Parathyroid adenoma (tissue), 2 donors: ENCODE measurements at regions not wholly inside any gene's neighbourhood (a gene's known extent, or its start where the extent isn't known, plus 50 kb on each side); places are given as distances from the start of the nearest gene placed in this dataset.
"Not testable (repeated sequence)": the region's sequence is repeated elsewhere in the genome, so short reads cannot be mapped to it uniquely, and the experiment has no call there.

Experiments
- H2AFZ ChIP-seq: fragments of 300-600 bp; sonication (generic); one replicate; pipeline ENCODE4 v1.7.0; 2017; ENCODE audit warnings: antibody characterized with exemption, mild to moderate bottlenecking
- H3K27ac ChIP-seq: fragments of 300-600 bp; sonication (generic); one replicate; pipeline ENCODE4 v1.7.0; 2017
- H3K27me3 ChIP-seq: fragments of 300-600 bp; sonication (generic); one replicate; pipeline ENCODE4 v1.7.0; 2017; ENCODE audit warnings: low read length; ENCODE audit not compliant: control insufficient read depth, insufficient read depth
- H3K36me3 ChIP-seq: fragments of 300-600 bp; sonication (generic); one replicate; pipeline ENCODE4 v1.7.0; 2017; ENCODE audit warnings: low read length; ENCODE audit not compliant: control insufficient read depth, insufficient read depth
- H3K4me1 ChIP-seq: fragments of 300-600 bp; sonication (generic); one replicate; pipeline ENCODE4 v1.7.0; 2017; ENCODE audit warnings: control low read depth
- H3K4me2 ChIP-seq: fragments of 300-600 bp; sonication (generic); one replicate; pipeline ENCODE4 v1.7.0; 2017; ENCODE audit warnings: low read length
- H3K4me3 ChIP-seq: fragments of 300-600 bp; sonication (generic); one replicate; pipeline ENCODE4 v1.7.0; 2017; ENCODE audit warnings: low read depth, low read length
- H3K79me2 ChIP-seq: fragments of 300-600 bp; sonication (generic); one replicate; pipeline ENCODE4 v1.7.0; 2017; ENCODE audit warnings: control low read depth
- H3K9ac ChIP-seq: fragments of 300-600 bp; sonication (generic); one replicate; pipeline ENCODE4 v1.7.0; 2017; ENCODE audit warnings: mild to moderate bottlenecking
- H3K9me3 ChIP-seq: fragments of 300-600 bp; sonication (generic); one replicate; pipeline ENCODE4 v1.7.0; 2017; ENCODE audit warnings: low read length; ENCODE audit not compliant: control insufficient read depth
- CTCF ChIP-seq: fragments of 300-600 bp; sonication (generic); IDR thresholded peaks from one replicate; pipeline ENCODE4 v1.7.0; 2017; ENCODE audit warnings: antibody characterized with exemption, mild to moderate bottlenecking
- donor health status: primary hyperparathyroidism.

- H3K27me3 ChIP-seq, result no peaks in the 10 kb centered on the region
- no peaks in the 10 kb centered on the region for H3K9me3 ChIP-seq
- H3K36me3 ChIP-seq, result no peaks in the 10 kb centered on the region
- no peaks in the 10 kb centered on the region for H3K79me2 ChIP-seq
- no peak overlapping the region for H3K9ac ChIP-seq
- no peaks in the 10 kb centered on the region for H3K4me1 ChIP-seq
- H3K27ac ChIP-seq, result no peak overlapping the region
- H3K4me2 ChIP-seq, result no peak overlapping the region
- H3K4me3 ChIP-seq, result no peak overlapping the region
- no peak overlapping the region for H2AFZ ChIP-seq
- no peak for TF ChIP-seq CTCF
Measured at GRCh38 chr10:3954615-3955014, 169.6 kb upstream of the KLF6 start.

- H2AFZ ChIP-seq, H3K4me3 ChIP-seq, H3K27me3 ChIP-seq, H3K4me2 ChIP-seq, H3K36me3 ChIP-seq, H3K27ac ChIP-seq, H3K79me2 ChIP-seq, H3K4me1 ChIP-seq, H3K9me3 ChIP-seq, H3K9ac ChIP-seq: not testable (repeated sequence)
Measured at GRCh38 chr10:3954007-3954406, 169.0 kb upstream of the KLF6 start.

GRCh38 chr10:3951993-3952392 is 167.0 kb upstream of the KLF6 start:
- no peak for TF ChIP-seq CTCF
- no peaks in the 10 kb centered on the region for H3K9me3 ChIP-seq
- H3K4me3 ChIP-seq, result no peak overlapping the region
- H3K36me3 ChIP-seq, result no peaks in the 10 kb centered on the region
- no peak overlapping the region for H2AFZ ChIP-seq
- H3K27ac ChIP-seq, result no peak overlapping the region
- H3K4me2 ChIP-seq, result no peak overlapping the region
- no peaks in the 10 kb centered on the region for H3K79me2 ChIP-seq
- no peak overlapping the region for H3K9ac ChIP-seq
- no peaks in the 10 kb centered on the region for H3K27me3 ChIP-seq
- no peaks in the 10 kb centered on the region for H3K4me1 ChIP-seq

- Histone ChIP-seq H3K4me3 (no peak overlapping the region), H3K27ac (no peak overlapping the region), H3K4me2 (no peak overlapping the region), H3K27me3 (no peaks in the 10 kb centered on the region), H3K79me2 (no peaks in the 10 kb centered on the region), H3K36me3 (no peaks in the 10 kb centered on the region), H3K9me3 (no peaks in the 10 kb centered on the region), H3K4me1 (no peaks in the 10 kb centered on the region), H2AFZ (no peak overlapping the region), H3K9ac (no peak overlapping the region)
- no peak for TF ChIP-seq CTCF
Measured at GRCh38 chr10:3950676-3951275, 165.8 kb upstream of the KLF6 start.

- Histone ChIP-seq H3K27me3 (no peaks in the 10 kb centered on the region), H3K4me1 (no peaks in the 10 kb centered on the region), H2AFZ (no peak overlapping the region), H3K4me3 (no peak overlapping the region), H3K36me3 (no peaks in the 10 kb centered on the region), H3K9me3 (no peaks in the 10 kb centered on the region), H3K79me2 (no peaks in the 10 kb centered on the region), H3K9ac (no peak overlapping the region), H3K27ac (no peak overlapping the region), H3K4me2 (no peak overlapping the region)
- no peak for TF ChIP-seq CTCF
Measured at GRCh38 chr10:3949711-3950110, 164.7 kb upstream of the KLF6 start.
